ENCODE measurements at regions not wholly inside any gene's neighbourhood (a gene's known extent, or its start where the extent isn't known, plus 50 kb on each side); places are given as distances from the start of the nearest gene placed in this dataset.

DNA sequence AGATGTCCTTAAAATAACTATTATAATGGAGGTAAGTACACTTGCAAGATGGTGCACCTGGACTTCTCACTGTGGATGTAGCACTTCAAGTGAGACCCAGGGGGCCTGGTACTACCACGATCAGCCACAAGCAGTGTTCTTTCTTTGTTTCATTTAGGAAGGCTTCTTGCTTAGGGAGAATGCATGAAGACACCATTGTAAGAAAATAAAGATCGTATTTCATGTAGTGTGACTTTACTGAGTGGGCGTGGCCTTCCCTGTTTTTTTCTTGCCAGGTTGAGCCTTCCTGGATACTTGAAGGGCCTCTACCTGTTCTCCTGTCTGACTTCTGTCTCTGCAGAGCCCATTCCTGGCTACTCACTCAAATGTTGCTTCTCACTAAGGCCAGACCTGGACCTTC, 615.6 kb upstream of the SOX11 start:
- H2AFZ ChIP-seq (ENCODE audit: low read length) = no peak overlapping the region
- no peak overlapping the region for H3K4me2 ChIP-seq (ENCODE audit: insufficient read depth, low read length)
- no peaks in the 10 kb centered on the region for H3K79me2 ChIP-seq (ENCODE audit: insufficient read depth, low read length)
- TF ChIP-seq, protein P1, sequence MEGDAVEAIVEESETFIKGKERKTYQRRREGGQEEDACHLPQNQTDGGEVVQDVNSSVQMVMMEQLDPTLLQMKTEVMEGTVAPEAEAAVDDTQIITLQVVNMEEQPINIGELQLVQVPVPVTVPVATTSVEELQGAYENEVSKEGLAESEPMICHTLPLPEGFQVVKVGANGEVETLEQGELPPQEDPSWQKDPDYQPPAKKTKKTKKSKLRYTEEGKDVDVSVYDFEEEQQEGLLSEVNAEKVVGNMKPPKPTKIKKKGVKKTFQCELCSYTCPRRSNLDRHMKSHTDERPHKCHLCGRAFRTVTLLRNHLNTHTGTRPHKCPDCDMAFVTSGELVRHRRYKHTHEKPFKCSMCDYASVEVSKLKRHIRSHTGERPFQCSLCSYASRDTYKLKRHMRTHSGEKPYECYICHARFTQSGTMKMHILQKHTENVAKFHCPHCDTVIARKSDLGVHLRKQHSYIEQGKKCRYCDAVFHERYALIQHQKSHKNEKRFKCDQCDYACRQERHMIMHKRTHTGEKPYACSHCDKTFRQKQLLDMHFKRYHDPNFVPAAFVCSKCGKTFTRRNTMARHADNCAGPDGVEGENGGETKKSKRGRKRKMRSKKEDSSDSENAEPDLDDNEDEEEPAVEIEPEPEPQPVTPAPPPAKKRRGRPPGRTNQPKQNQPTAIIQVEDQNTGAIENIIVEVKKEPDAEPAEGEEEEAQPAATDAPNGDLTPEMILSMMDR (IDR thresholded peaks at IDR 0.05; ENCODE audit: extremely low read depth, low read depth, low read length) = no peak
- no peaks in the 10 kb centered on the region for H3K4me1 ChIP-seq (ENCODE audit: insufficient read depth, low read length)
- H4K20me1 ChIP-seq (ENCODE audit: insufficient read depth, low read length) = no peaks in the 10 kb centered on the region
- no peak overlapping the region for H3K27ac ChIP-seq (ENCODE audit: low read depth, low read length)
- H3K9me3 ChIP-seq (ENCODE audit: low read depth, low read length) = no peaks in the 10 kb centered on the region
- no peak for DNase-seq (ENCODE audit: insufficient read length, low spot score, missing footprints)
- no peaks in the 10 kb centered on the region for H3K27me3 ChIP-seq (ENCODE audit: insufficient read depth, low read length)
- H3K36me3 ChIP-seq (ENCODE audit: insufficient read depth, low read length) = no peaks in the 10 kb centered on the region
- H3K4me3 ChIP-seq (ENCODE audit: insufficient read depth, low read length) = no peak overlapping the region

DNA sequence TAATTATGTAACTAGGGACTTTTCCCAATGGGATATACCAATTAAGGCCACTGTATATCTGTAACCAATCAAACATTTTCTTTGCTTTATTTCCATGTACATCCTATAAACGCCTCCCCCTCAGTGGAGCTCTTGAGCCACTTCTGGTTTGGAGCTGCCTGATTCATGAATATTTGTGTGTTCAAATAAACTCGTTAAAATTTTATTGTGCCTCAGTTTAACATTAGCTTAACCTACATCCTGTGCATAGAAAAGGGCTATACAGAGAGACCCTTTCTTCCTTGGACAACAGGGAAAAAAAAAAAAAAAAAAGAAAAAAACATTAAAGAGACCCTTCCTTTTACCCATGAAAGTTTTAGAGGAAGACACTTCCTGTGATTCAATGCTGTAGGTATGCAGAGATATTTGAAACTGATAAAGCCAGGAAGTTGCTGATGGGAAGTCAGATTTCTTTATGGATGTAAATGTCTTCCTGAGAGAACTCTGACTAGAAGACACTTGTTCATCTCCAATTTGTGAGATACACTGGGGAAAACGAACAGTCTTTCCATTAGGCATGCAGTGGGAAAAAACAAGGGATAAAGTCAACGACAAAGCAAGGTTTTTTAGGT, 614.6 kb upstream of the SOX11 start:
- Histone ChIP-seq H3K9me3 (ENCODE audit: low read depth, low read length) (no peaks in the 10 kb centered on the region), H2AFZ (ENCODE audit: low read length) (no peak overlapping the region), H3K4me1 (ENCODE audit: insufficient read depth, low read length) (no peaks in the 10 kb centered on the region), H3K79me2 (ENCODE audit: insufficient read depth, low read length) (no peaks in the 10 kb centered on the region), H4K20me1 (ENCODE audit: insufficient read depth, low read length) (no peaks in the 10 kb centered on the region), H3K27me3 (ENCODE audit: insufficient read depth, low read length) (no peaks in the 10 kb centered on the region), H3K27ac (ENCODE audit: low read depth, low read length) (no peak overlapping the region), H3K36me3 (ENCODE audit: insufficient read depth, low read length) (no peaks in the 10 kb centered on the region), H3K4me3 (ENCODE audit: insufficient read depth, low read length) (no peak overlapping the region), H3K4me2 (ENCODE audit: insufficient read depth, low read length) (no peak overlapping the region)
- TF ChIP-seq, protein P1 (IDR thresholded peaks at IDR 0.05; ENCODE audit: extremely low read depth, low read depth, low read length) = no peak
- DNase-seq (ENCODE audit: insufficient read length, low spot score, missing footprints) = no peak

DNA sequence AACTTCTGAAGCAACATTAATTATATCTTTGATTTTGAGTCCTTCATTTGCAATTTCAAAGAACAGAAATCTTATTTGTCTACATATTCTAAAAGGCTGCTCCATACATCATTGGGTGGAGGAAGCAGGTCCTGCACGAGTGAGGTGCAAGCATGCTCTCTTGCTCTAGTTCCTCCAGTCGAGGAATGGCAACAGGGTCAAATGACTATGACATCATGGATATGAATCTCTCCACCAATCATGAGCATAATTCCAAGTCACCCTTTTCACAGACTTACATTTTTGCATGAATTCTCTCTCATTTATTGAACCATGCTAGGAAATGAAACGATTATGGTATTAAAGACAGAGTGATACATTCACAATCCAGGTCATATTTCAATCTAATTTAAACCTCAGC, 608.8 kb upstream of the SOX11 start:
- Histone ChIP-seq H3K27ac (ENCODE audit: low read depth, low read length) (no peak overlapping the region), H3K4me1 (ENCODE audit: insufficient read depth, low read length) (no peaks in the 10 kb centered on the region), H2AFZ (ENCODE audit: low read length) (no peak overlapping the region), H3K4me2 (ENCODE audit: insufficient read depth, low read length) (no peak overlapping the region), H3K36me3 (ENCODE audit: insufficient read depth, low read length) (no peaks in the 10 kb centered on the region), H3K4me3 (ENCODE audit: insufficient read depth, low read length) (no peak overlapping the region), H3K27me3 (ENCODE audit: insufficient read depth, low read length) (no peaks in the 10 kb centered on the region), H3K9me3 (ENCODE audit: low read depth, low read length) (peaks cover 2% of the 10 kb centered on the region), H3K79me2 (ENCODE audit: insufficient read depth, low read length) (no peaks in the 10 kb centered on the region), H4K20me1 (ENCODE audit: insufficient read depth, low read length) (no peaks in the 10 kb centered on the region)
- DNase-seq (ENCODE audit: insufficient read length, low spot score, missing footprints) = no peak
- TF ChIP-seq, protein P1 (IDR thresholded peaks at IDR 0.05; ENCODE audit: extremely low read depth, low read depth, low read length) = no peak

DNA sequence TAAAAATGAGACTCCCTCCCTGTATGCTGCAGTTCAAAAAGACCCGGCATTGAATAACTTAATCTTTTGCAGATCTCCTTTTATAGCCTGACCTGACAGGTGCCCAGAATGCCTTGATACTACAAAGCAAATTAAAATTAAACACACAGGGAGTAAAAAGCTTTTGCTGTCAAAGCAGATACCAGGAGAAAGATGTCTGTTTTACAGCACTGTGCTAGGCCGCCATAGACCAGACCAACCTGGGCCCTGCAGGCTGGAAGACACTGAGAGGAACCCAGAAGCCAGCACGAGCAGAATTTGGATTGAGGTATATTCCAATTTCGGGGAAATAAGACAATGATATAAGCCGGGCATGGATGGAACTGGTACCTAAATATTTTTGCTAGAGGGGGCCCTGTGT, 602.8 kb upstream of the SOX11 start:
- Histone ChIP-seq H2AFZ (ENCODE audit: low read length) (no peak overlapping the region), H3K27ac (ENCODE audit: low read depth, low read length) (no peak overlapping the region), H3K4me3 (ENCODE audit: insufficient read depth, low read length) (no peak overlapping the region), H3K4me2 (ENCODE audit: insufficient read depth, low read length) (no peak overlapping the region), H3K27me3 (ENCODE audit: insufficient read depth, low read length) (no peaks in the 10 kb centered on the region), H3K36me3 (ENCODE audit: insufficient read depth, low read length) (no peaks in the 10 kb centered on the region), H4K20me1 (ENCODE audit: insufficient read depth, low read length) (no peaks in the 10 kb centered on the region), H3K9me3 (ENCODE audit: low read depth, low read length) (no peaks in the 10 kb centered on the region), H3K79me2 (ENCODE audit: insufficient read depth, low read length) (no peaks in the 10 kb centered on the region), H3K4me1 (ENCODE audit: insufficient read depth, low read length) (no peaks in the 10 kb centered on the region)
- TF ChIP-seq, protein P1 (IDR thresholded peaks at IDR 0.05; ENCODE audit: extremely low read depth, low read depth, low read length) = no peak
- DNase-seq (ENCODE audit: insufficient read length, low spot score, missing footprints) = no peak
